Mesodermal cell (in vitro differentiated cells): ENCODE measurements at regions not wholly inside any gene's neighbourhood (a gene's known extent, or its start where the extent isn't known, plus 50 kb on each side); places are given as distances from the start of the nearest gene placed in this dataset.
A peak's percentile ranks its signal among the peaks of the same experiment; 100 is the strongest.

ENCODE experiments used
- H3K27ac ChIP-seq: 2 replicates; pipeline ENCODE4 v1.7.0; 2013; ENCODE audit warnings: mild to moderate bottlenecking, low read depth, low read length, moderate library complexity; ENCODE audit not compliant: severe bottlenecking
- H3K36me3 ChIP-seq: 2 replicates; pipeline ENCODE4 v1.7.1; 2013; ENCODE audit warnings: mild to moderate bottlenecking, low read length, moderate library complexity; ENCODE audit not compliant: control insufficient read depth, insufficient read depth
- H3K4me1 ChIP-seq: one replicate; pipeline ENCODE4 v1.7.1; 2013; ENCODE audit warnings: mild to moderate bottlenecking, low read length; ENCODE audit not compliant: insufficient read depth, control insufficient read depth, poor library complexity, severe bottlenecking
- H3K4me3 ChIP-seq: 2 replicates; pipeline ENCODE4 v1.7.0; 2013; ENCODE audit warnings: low read length, control low read depth, mild to moderate bottlenecking; ENCODE audit not compliant: insufficient read depth, poor library complexity, severe bottlenecking; ENCODE audit errors: extremely low read depth
- H3K9me3 ChIP-seq: 2 replicates; pipeline ENCODE4 v1.7.1; 2013; ENCODE audit warnings: mild to moderate bottlenecking, low read length, moderate library complexity; ENCODE audit not compliant: control insufficient read depth
- WGBS, 2 experiments: methylation state at CpG; one replicate each; pipeline ENCODE4 v1.1.5; 2013; ENCODE audit warnings: missing lambda C conversion rate in 2 of 2; ENCODE audit not compliant: insufficient coverage in 2 of 2; 5-methylcytosine and 5-hydroxymethylcytosine counted together

GRCh38 chr2:126345691-126346090 is 310.3 kb upstream of the GYPC start:
- no peak overlapping the region for H3K27ac ChIP-seq
- H3K36me3 ChIP-seq, result no peaks in the 10 kb centered on the region
- H3K4me3 ChIP-seq, result no peak overlapping the region
- H3K9me3 ChIP-seq, result no peaks in the 10 kb centered on the region
- no peaks in the 10 kb centered on the region for H3K4me1 ChIP-seq
- no CpG with 5 or more reads among the region's 1 CpG for WGBS, 2 experiments

GRCh38 chr2:126356631-126357030 is 299.3 kb upstream of the GYPC start:
- no peak overlapping the region for H3K27ac ChIP-seq

GRCh38 chr2:126358122-126358521 is 297.8 kb upstream of the GYPC start:
- H3K36me3 ChIP-seq, result no peaks in the 10 kb centered on the region
- no peaks in the 10 kb centered on the region for H3K4me1 ChIP-seq
- no CpG with 5 or more reads among the region's 1 CpG for WGBS, 2 experiments
- H3K27ac ChIP-seq, result no peak overlapping the region
- H3K9me3 ChIP-seq, result no peaks in the 10 kb centered on the region
- no peak overlapping the region for H3K4me3 ChIP-seq

More at GRCh38 chr2:126356631-126357030, 299.3 kb upstream of the GYPC start:
- Histone ChIP-seq H3K36me3 (no peaks in the 10 kb centered on the region), H3K4me1 (no peaks in the 10 kb centered on the region), H3K9me3 (no peaks in the 10 kb centered on the region), H3K4me3 (no peak overlapping the region)
- no CpG with 5 or more reads among the region's 2 CpGs for WGBS, 2 experiments

- no peaks in the 10 kb centered on the region for H3K36me3 ChIP-seq
- no peak overlapping the region for H3K27ac ChIP-seq
- H3K4me3 ChIP-seq, result no peak overlapping the region
- H3K4me1 ChIP-seq, result no peaks in the 10 kb centered on the region
- no peaks in the 10 kb centered on the region for H3K9me3 ChIP-seq
These were observed 296.5 kb upstream of the GYPC start for GRCh38 chr2:126359494-126359893.

- Histone ChIP-seq H3K27ac (no peak overlapping the region), H3K4me3 (no peak overlapping the region), H3K9me3 (no peaks in the 10 kb centered on the region), H3K4me1 (peaks cover 25% of the 10 kb centered on the region), H3K36me3 (no peaks in the 10 kb centered on the region)
- WGBS, 2 experiments, result no CpG with 5 or more reads among the region's 3 CpGs
These were observed 288.6 kb upstream of the GYPC start for GRCh38 chr2:126367361-126367760.

- WGBS, 2 experiments, result 92 to 100% methylated on average over 1 to 2 of the region's 2 CpGs
These were observed 287.2 kb upstream of the GYPC start for GRCh38 chr2:126368758-126369157.

GRCh38 chr2:126370201-126370600 is 285.8 kb upstream of the GYPC start:
- Histone ChIP-seq H3K4me3 (no peak overlapping the region), H3K36me3 (no peaks in the 10 kb centered on the region), H3K27ac (peak overlapping the region; percentile 86), H3K4me1 (peaks cover 25% of the 10 kb centered on the region), H3K9me3 (no peaks in the 10 kb centered on the region)
- WGBS, 2 experiments, result 100% methylated on average over 1 of the region's 2 CpGs; no CpG with 5 or more reads in 1 of the 2 experiments

More at GRCh38 chr2:126368758-126369157, 287.2 kb upstream of the GYPC start:
- Histone ChIP-seq H3K9me3 (no peaks in the 10 kb centered on the region), H3K27ac (no peak overlapping the region), H3K4me1 (peaks cover 25% of the 10 kb centered on the region), H3K36me3 (no peaks in the 10 kb centered on the region), H3K4me3 (no peak overlapping the region)

GRCh38 chr2:126372406-126372805 is 283.6 kb upstream of the GYPC start:
- no peak overlapping the region for H3K27ac ChIP-seq
- no peaks in the 10 kb centered on the region for H3K9me3 ChIP-seq
- peaks cover 25% of the 10 kb centered on the region for H3K4me1 ChIP-seq
- 86 to 94% methylated on average over 4 of the region's 4 CpGs for WGBS, 2 experiments
- H3K4me3 ChIP-seq, result no peak overlapping the region
- no peaks in the 10 kb centered on the region for H3K36me3 ChIP-seq

- no peaks in the 10 kb centered on the region for H3K9me3 ChIP-seq
- no peaks in the 10 kb centered on the region for H3K36me3 ChIP-seq
- no peak overlapping the region for H3K4me3 ChIP-seq
- H3K27ac ChIP-seq, result no peak overlapping the region
- no peaks in the 10 kb centered on the region for H3K4me1 ChIP-seq
- no CpG with 5 or more reads among the region's 1 CpG for WGBS, 2 experiments
These were observed 277.8 kb upstream of the GYPC start for GRCh38 chr2:126378176-126378575.

- Histone ChIP-seq H3K4me3 (no peak overlapping the region), H3K4me1 (no peaks in the 10 kb centered on the region), H3K27ac (no peak overlapping the region), H3K9me3 (no peaks in the 10 kb centered on the region), H3K36me3 (no peaks in the 10 kb centered on the region)
- 88 to 93% methylated on average over 5 to 6 of the region's 8 CpGs for WGBS, 2 experiments
These were observed 274.9 kb upstream of the GYPC start for GRCh38 chr2:126381091-126381490.

- 87 to 94% methylated on average over 5 of the region's 5 CpGs for WGBS, 2 experiments
- Histone ChIP-seq H3K4me1 (no peaks in the 10 kb centered on the region), H3K27ac (no peak overlapping the region), H3K4me3 (no peak overlapping the region), H3K36me3 (no peaks in the 10 kb centered on the region), H3K9me3 (peaks cover 12% of the 10 kb centered on the region)
These were observed 273.0 kb upstream of the GYPC start for GRCh38 chr2:126382998-126383397.

- Histone ChIP-seq H3K9me3 (peaks cover 12% of the 10 kb centered on the region), H3K27ac (no peak overlapping the region)
These were observed 272.2 kb upstream of the GYPC start for GRCh38 chr2:126383800-126384199.

More at GRCh38 chr2:126383800-126384199, 272.2 kb upstream of the GYPC start:
- Histone ChIP-seq H3K4me1 (no peaks in the 10 kb centered on the region), H3K36me3 (no peaks in the 10 kb centered on the region), H3K4me3 (no peak overlapping the region)
